ENCODE measurements at regions not wholly inside any gene's neighbourhood (a gene's known extent, or its start where the extent isn't known, plus 50 kb on each side); places are given as distances from the start of the nearest gene placed in this dataset.

- Histone ChIP-seq H3K9me3 (ENCODE audit: insufficient read depth, low read length) (no peaks in the 10 kb centered on the region), H3K9me2 (replicated peaks; ENCODE audit: insufficient read depth, low read length) (no peaks in the 10 kb centered on the region), H3K4me3 (ENCODE audit: insufficient read depth, low read length, poor library complexity, severe bottlenecking) (no peak overlapping the region), H3K4me2 (ENCODE audit: low read depth, low read length, poor library complexity, severe bottlenecking) (no peak overlapping the region), H3F3A (ENCODE audit: insufficient read depth) (no peaks in the 10 kb centered on the region), H3K9ac (ENCODE audit: low read length) (no peak overlapping the region), H3K27me3 (ENCODE audit: low read length) (no peaks in the 10 kb centered on the region), H4K20me1 (ENCODE audit: low read depth, low read length) (no peaks in the 10 kb centered on the region), H3K79me2 (ENCODE audit: insufficient read depth, low read length) (no peaks in the 10 kb centered on the region), H3K36me3 (ENCODE audit: low read length) (no peaks in the 10 kb centered on the region), H3K27ac (ENCODE audit: low read depth, low read length) (no peak overlapping the region), H2AFZ (ENCODE audit: low read depth, low read length, severe bottlenecking) (no peak overlapping the region)
- TF ChIP-seq EZH2phosphoT487 (conservative IDR thresholded peaks at IDR 0.05; ENCODE audit: low read length), result no peak
- no peak for TF ChIP-seq CTCF (IDR thresholded peaks at IDR 0.05; ENCODE audit: insufficient read depth, low read length, poor library complexity, severe bottlenecking)
Observed at GRCh38 chr17:79536212-79536840, 74.5 kb downstream of the RBFOX3 start.

- Histone ChIP-seq H3K27me3 (ENCODE audit: low read length) (no peaks in the 10 kb centered on the region), H3K27ac (ENCODE audit: low read depth, low read length) (no peak overlapping the region), H3K4me2 (ENCODE audit: low read depth, low read length, poor library complexity, severe bottlenecking) (no peak overlapping the region), H3K4me3 (ENCODE audit: insufficient read depth, low read length, poor library complexity, severe bottlenecking) (no peak overlapping the region), H2AFZ (ENCODE audit: low read depth, low read length, severe bottlenecking) (no peak overlapping the region), H3K36me3 (ENCODE audit: low read length) (no peaks in the 10 kb centered on the region), H3K9me3 (ENCODE audit: insufficient read depth, low read length) (no peaks in the 10 kb centered on the region), H3K9ac (ENCODE audit: low read length) (no peak overlapping the region), H3K79me2 (ENCODE audit: insufficient read depth, low read length) (no peaks in the 10 kb centered on the region), H3F3A (ENCODE audit: insufficient read depth) (no peaks in the 10 kb centered on the region), H4K20me1 (ENCODE audit: low read depth, low read length) (no peaks in the 10 kb centered on the region), H3K9me2 (replicated peaks; ENCODE audit: insufficient read depth, low read length) (no peaks in the 10 kb centered on the region)
- no peak for TF ChIP-seq EZH2phosphoT487 (conservative IDR thresholded peaks at IDR 0.05; ENCODE audit: low read length)
- TF ChIP-seq CTCF (IDR thresholded peaks at IDR 0.05; ENCODE audit: insufficient read depth, low read length, poor library complexity, severe bottlenecking), result no peak
Observed at GRCh38 chr17:79535728-79536025, 75.2 kb downstream of the RBFOX3 start.

GRCh38 chr17:79534851-79535727 is 75.8 kb downstream of the RBFOX3 start:
- Histone ChIP-seq H2AFZ (ENCODE audit: low read depth, low read length, severe bottlenecking) (no peak overlapping the region), H3K79me2 (ENCODE audit: insufficient read depth, low read length) (no peaks in the 10 kb centered on the region), H3K9me2 (replicated peaks; ENCODE audit: insufficient read depth, low read length) (no peaks in the 10 kb centered on the region), H3K4me2 (ENCODE audit: low read depth, low read length, poor library complexity, severe bottlenecking) (no peak overlapping the region), H3K36me3 (ENCODE audit: low read length) (no peaks in the 10 kb centered on the region), H3K9me3 (ENCODE audit: insufficient read depth, low read length) (no peaks in the 10 kb centered on the region), H3K4me3 (ENCODE audit: insufficient read depth, low read length, poor library complexity, severe bottlenecking) (no peak overlapping the region), H3K9ac (ENCODE audit: low read length) (no peak overlapping the region), H3F3A (ENCODE audit: insufficient read depth) (no peaks in the 10 kb centered on the region), H3K27me3 (ENCODE audit: low read length) (no peaks in the 10 kb centered on the region), H3K27ac (ENCODE audit: low read depth, low read length) (no peak overlapping the region), H4K20me1 (ENCODE audit: low read depth, low read length) (no peaks in the 10 kb centered on the region)
- TF ChIP-seq EZH2phosphoT487 (conservative IDR thresholded peaks at IDR 0.05; ENCODE audit: low read length) (no peak), CTCF (IDR thresholded peaks at IDR 0.05; ENCODE audit: insufficient read depth, low read length, poor library complexity, severe bottlenecking) (no peak)

Measured in SU-DHL-6 (cell line).